ENCODE measurements at regions not wholly inside any gene's neighbourhood (a gene's known extent, or its start where the extent isn't known, plus 50 kb on each side); places are given as distances from the start of the nearest gene placed in this dataset.

DNA sequence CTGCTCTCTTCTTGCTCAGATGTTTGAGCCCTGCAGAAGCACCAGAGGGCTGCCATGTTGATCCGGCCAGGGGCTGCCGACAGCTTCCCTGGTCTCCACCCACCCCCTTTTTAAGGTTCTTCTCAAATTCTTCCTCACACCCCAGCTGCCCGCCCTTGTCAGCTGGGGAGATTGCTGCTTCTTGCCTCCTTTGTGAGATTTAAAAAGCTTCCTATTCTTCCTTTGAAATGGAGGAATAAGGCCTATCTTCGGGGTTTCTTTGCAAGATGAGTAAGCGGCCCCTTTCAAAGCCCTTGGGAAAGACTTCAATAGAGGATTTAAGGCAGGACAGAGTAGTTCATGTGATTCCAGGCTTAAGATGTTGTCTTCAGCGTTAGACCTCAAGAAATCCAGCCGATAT, 211.9 kb upstream of the SHH start:
- TF ChIP-seq CTCF (IDR thresholded peaks at IDR 0.05; ENCODE audit: insufficient read depth, low read length, poor library complexity, severe bottlenecking): no peak
- no peak for TF ChIP-seq EZH2phosphoT487 (conservative IDR thresholded peaks at IDR 0.05; ENCODE audit: low read length)
